Tibial artery (tissue), 4 donors: ENCODE measurements at regions not wholly inside any gene's neighbourhood (a gene's known extent, or its start where the extent isn't known, plus 50 kb on each side); places are given as distances from the start of the nearest gene placed in this dataset.
A peak's percentile ranks its signal among the peaks of the same experiment; 100 is the strongest.

Source experiments
- DNase-seq, 2 donors: peaks; one replicate each; pipeline ENCODE4 v3.0.0-alpha.2; 2019
- H3K27ac ChIP-seq, 2 donors: fragments of 200-600 bp; sonication (generic) in 1 of 2; 1 replicate in 1 of 2; 2 replicates in 1 of 2; pipeline ENCODE4 v1.5.1; 2018 to 2019; ENCODE audit warnings: mild to moderate bottlenecking in 1 of 2
- H3K27me3 ChIP-seq, 2 donors: fragments of 200-600 bp; sonication (generic) in 1 of 2; one replicate each; pipeline versions ENCODE4 v1.5.1 to v1.6.0; 2016 to 2019
- H3K36me3 ChIP-seq, 3 donors: fragments of 200-600 bp; sonication (generic) in 2 of 3; one replicate each; pipeline ENCODE4 v1.5.1; 2016 to 2019; ENCODE audit warnings: mild to moderate bottlenecking in 2 of 3
- H3K4me1 ChIP-seq, 4 donors: fragments of 200-600 bp; sonication (generic) in 2 of 4; 1 replicate in 3 of 4; 2 replicates in 1 of 4; pipeline ENCODE4 v1.5.1; 2016 to 2019
- H3K4me3 ChIP-seq, 2 donors: fragments of 200-600 bp; sonication (generic) in 1 of 2; 1 replicate in 1 of 2; 2 replicates in 1 of 2; pipeline ENCODE4 v1.5.1; 2018 to 2019; ENCODE audit warnings: mild to moderate bottlenecking in 2 of 2
- H3K9me3 ChIP-seq, 3 donors: fragments of 200-600 bp; sonication (generic) in 1 of 3; one replicate each; pipeline ENCODE4 v1.5.1; 2016 to 2019
- CTCF ChIP-seq, 2 experiments: fragments of 200-600 bp in 1 of 2; fragments of 450-650 bp in 1 of 2; IDR thresholded peaks; one replicate each; pipeline ENCODE4 v1.5.1; 2017 to 2019; ENCODE audit warnings: antibody characterized with exemption in 2 of 2, mild to moderate bottlenecking in 1 of 2, moderate library complexity in 1 of 2
- intact Hi-C: fragments of 100-400 bp; cut with DNase I; formaldehyde crosslinking; loops from one replicate; pipeline ENCODE4 v1.15.0; 2023; ENCODE audit warnings: low total_unique reads

GRCh38 chr10:78658645-78659597 is 409.8 kb upstream of the ZMIZ1 start:
- H3K9me3 ChIP-seq, result no peaks in the 10 kb centered on the region
- intact Hi-C loops, result loop anchor here (5.0 to 10.0 kb wide), 3 partner anchors 444 to 612 kb away; no protein-coding TSS in a partner anchor
- no peak for DNase-seq
- H3K27me3 ChIP-seq, result peaks cover 0 to 5% of the 10 kb centered on the region in 2 donors
- no peak overlapping the region for H3K27ac ChIP-seq
- no peak overlapping the region for H3K4me3 ChIP-seq
- no peak for TF ChIP-seq CTCF (IDR thresholded peaks at IDR 0.05)
- H3K36me3 ChIP-seq, result no peaks in the 10 kb centered on the region
- H3K4me1 ChIP-seq, result no peaks in the 10 kb centered on the region

- H3K27me3 ChIP-seq, result peaks cover 0 to 11% of the 10 kb centered on the region in 2 donors
- no peaks in the 10 kb centered on the region for H3K36me3 ChIP-seq
- TF ChIP-seq CTCF (IDR thresholded peaks at IDR 0.05), result no peak
- H3K9me3 ChIP-seq, result peaks cover 0 to 2% (median 0%) of the 10 kb centered on the region in 3 donors
- no peak for DNase-seq
- no peak overlapping the region for H3K27ac ChIP-seq
- intact Hi-C loops, result loop anchor here (5.0 to 10.0 kb wide), 3 partner anchors 445 to 612 kb away; no protein-coding TSS in a partner anchor
- no peak overlapping the region for H3K4me3 ChIP-seq
- H3K4me1 ChIP-seq, result no peaks in the 10 kb centered on the region
Observed at GRCh38 chr10:78659598-78659967, 409.2 kb upstream of the ZMIZ1 start.

GRCh38 chr10:78660446-78661106 is 408.2 kb upstream of the ZMIZ1 start:
- peak in 1 of 2 donors; percentile 43 for DNase-seq
- Histone ChIP-seq H3K4me1 (no peaks in the 10 kb centered on the region), H3K27me3 (peaks cover 0 to 11% of the 10 kb centered on the region in 2 donors), H3K27ac (no peak overlapping the region), H3K4me3 (no peak overlapping the region), H3K9me3 (peaks cover 0 to 9% (median 5%) of the 10 kb centered on the region in 3 donors), H3K36me3 (no peaks in the 10 kb centered on the region)
- intact Hi-C loops, result no loop called here
- TF ChIP-seq CTCF (IDR thresholded peaks at IDR 0.05), result no peak

GRCh38 chr10:78663721-78664120 is 405.0 kb upstream of the ZMIZ1 start:
- Histone ChIP-seq H3K9me3 (peaks cover 0 to 9% (median 5%) of the 10 kb centered on the region in 3 donors), H3K27ac (no peak overlapping the region), H3K36me3 (no peaks in the 10 kb centered on the region), H3K27me3 (peaks cover 0 to 11% of the 10 kb centered on the region in 2 donors), H3K4me1 (no peaks in the 10 kb centered on the region), H3K4me3 (no peak overlapping the region)
- TF ChIP-seq CTCF (IDR thresholded peaks at IDR 0.05), result no peak
- DNase-seq, result no peak
- intact Hi-C loops, result no loop called here

GRCh38 chr10:78664929-78665553 is 403.7 kb upstream of the ZMIZ1 start:
- no peaks in the 10 kb centered on the region for H3K36me3 ChIP-seq
- H3K27me3 ChIP-seq, result peaks cover 0 to 11% of the 10 kb centered on the region in 2 donors
- H3K9me3 ChIP-seq, result peaks cover 0 to 9% (median 5%) of the 10 kb centered on the region in 3 donors
- H3K4me3 ChIP-seq, result no peak overlapping the region
- intact Hi-C loops, result no loop called here
- TF ChIP-seq CTCF (IDR thresholded peaks at IDR 0.05), result peak; percentile 45 to 48
- H3K4me1 ChIP-seq, result no peaks in the 10 kb centered on the region
- no peak overlapping the region for H3K27ac ChIP-seq
- DNase-seq, result no peak
